ENCODE measurements at regions not wholly inside any gene's neighbourhood (a gene's known extent, or its start where the extent isn't known, plus 50 kb on each side); places are given as distances from the start of the nearest gene placed in this dataset.

DNA sequence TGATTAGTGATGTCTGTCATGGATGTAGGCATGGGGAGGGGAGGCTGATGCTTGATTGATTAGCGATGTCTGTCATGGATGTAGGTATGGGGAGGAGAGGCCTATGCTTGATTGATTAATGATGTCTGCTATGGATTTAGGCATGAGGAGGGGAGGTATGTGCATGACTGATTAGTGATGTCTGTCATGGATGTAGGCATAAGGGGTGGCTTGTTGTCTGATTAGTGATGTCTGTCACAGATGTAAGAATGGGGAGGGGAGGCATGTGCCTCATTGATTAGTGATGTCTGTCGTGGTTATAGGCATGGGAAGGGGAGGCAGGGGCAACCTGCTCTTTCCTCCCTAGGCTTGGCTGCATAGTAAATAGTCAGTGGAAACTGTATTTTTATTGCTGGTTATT, 409.4 kb downstream of the HAPSTR1 start:
- Histone ChIP-seq H3K79me2 (ENCODE audit: control insufficient read depth, insufficient read depth, low read length) (no peaks in the 10 kb centered on the region), H3K4me3 (replicated peaks in 1 of 3; ENCODE audit: insufficient read depth in 1 of 3, low read depth in 1 of 3, low read length in 3 of 3) (no peak overlapping the region), H3K27me3 (ENCODE audit: control insufficient read depth in 2 of 2, insufficient read depth in 2 of 2, low read length in 2 of 2) (no peaks in the 10 kb centered on the region), H3K36me3 (ENCODE audit: control insufficient read depth in 2 of 2, extremely low read depth in 1 of 2, insufficient read depth in 2 of 2, low read length in 2 of 2) (no peaks in the 10 kb centered on the region), H3K4me2 (ENCODE audit: insufficient read depth, low read length) (no peak overlapping the region), H2AFZ (ENCODE audit: low read depth, low read length) (no peak overlapping the region), H3K27ac (ENCODE audit: insufficient read depth, low read depth, low read length) (no peak overlapping the region), H4K20me1 (replicated peaks; ENCODE audit: control insufficient read depth, extremely low read depth, insufficient read depth, low read length) (no peaks in the 10 kb centered on the region), H3K9ac (replicated peaks; ENCODE audit: extremely low read depth, insufficient read depth, low read length) (no peak overlapping the region), H3K9me1 (replicated peaks; ENCODE audit: control insufficient read depth, extremely low read depth, insufficient read depth, low read length) (no peaks in the 10 kb centered on the region), H3K9me3 (replicated peaks; ENCODE audit: control insufficient read depth, insufficient read depth, low read length) (peaks cover 4% of the 10 kb centered on the region), H3K4me1 (ENCODE audit: control insufficient read depth, extremely low read depth, insufficient read depth, low read length) (no peaks in the 10 kb centered on the region)
- no TSS peak for BruUV-seq (replicated peaks)
- ChIA-PET CTCF (no interaction called here), POLR2A (no interaction called here)
- FAIRE-seq: no peak
- DNase-seq (ENCODE audit: low read depth, low spot score): no peak
- intact Hi-C loops (cut with micrococcal nuclease) (no loop called here), dilution Hi-C loops (cut with MboI; ENCODE audit: extremely low pct_ligation_motif_present, low sequenced_read_pairs) (no loop called here)
- no peak for TF ChIP-seq POLR2AphosphoS5 (IDR thresholded peaks at IDR 0.05; ENCODE audit: insufficient read depth, low read depth, low read length)
- TF ChIP-seq POLR2A (IDR thresholded peaks at IDR 0.05; ENCODE audit: low read depth, low read length): no peak
- no peak for TF ChIP-seq EZH2 (IDR thresholded peaks at IDR 0.05; ENCODE audit: borderline replicate concordance, low read depth, low read length, severe bottlenecking)
- TF ChIP-seq, protein P1, sequence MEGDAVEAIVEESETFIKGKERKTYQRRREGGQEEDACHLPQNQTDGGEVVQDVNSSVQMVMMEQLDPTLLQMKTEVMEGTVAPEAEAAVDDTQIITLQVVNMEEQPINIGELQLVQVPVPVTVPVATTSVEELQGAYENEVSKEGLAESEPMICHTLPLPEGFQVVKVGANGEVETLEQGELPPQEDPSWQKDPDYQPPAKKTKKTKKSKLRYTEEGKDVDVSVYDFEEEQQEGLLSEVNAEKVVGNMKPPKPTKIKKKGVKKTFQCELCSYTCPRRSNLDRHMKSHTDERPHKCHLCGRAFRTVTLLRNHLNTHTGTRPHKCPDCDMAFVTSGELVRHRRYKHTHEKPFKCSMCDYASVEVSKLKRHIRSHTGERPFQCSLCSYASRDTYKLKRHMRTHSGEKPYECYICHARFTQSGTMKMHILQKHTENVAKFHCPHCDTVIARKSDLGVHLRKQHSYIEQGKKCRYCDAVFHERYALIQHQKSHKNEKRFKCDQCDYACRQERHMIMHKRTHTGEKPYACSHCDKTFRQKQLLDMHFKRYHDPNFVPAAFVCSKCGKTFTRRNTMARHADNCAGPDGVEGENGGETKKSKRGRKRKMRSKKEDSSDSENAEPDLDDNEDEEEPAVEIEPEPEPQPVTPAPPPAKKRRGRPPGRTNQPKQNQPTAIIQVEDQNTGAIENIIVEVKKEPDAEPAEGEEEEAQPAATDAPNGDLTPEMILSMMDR (IDR thresholded peaks at IDR 0.05; ENCODE audit: extremely low read depth in 1 of 2, insufficient read depth in 1 of 2, low read depth in 1 of 2, low read length in 2 of 2): no peak
- TF ChIP-seq FOS (IDR thresholded peaks at IDR 0.05; ENCODE audit: borderline replicate concordance, insufficient read depth, low read length): no peak
- no peak for TF ChIP-seq GATA2 (IDR thresholded peaks at IDR 0.05; ENCODE audit: insufficient read depth, insufficient read length, low read depth, low read length)
- no peak for TF ChIP-seq JUN (IDR thresholded peaks at IDR 0.05; ENCODE audit: borderline replicate concordance, insufficient read depth, insufficient read length, low read depth)
- TF ChIP-seq MYC (IDR thresholded peaks at IDR 0.05; ENCODE audit: low read depth, low read length): no peak
- TF ChIP-seq, protein P2, sequence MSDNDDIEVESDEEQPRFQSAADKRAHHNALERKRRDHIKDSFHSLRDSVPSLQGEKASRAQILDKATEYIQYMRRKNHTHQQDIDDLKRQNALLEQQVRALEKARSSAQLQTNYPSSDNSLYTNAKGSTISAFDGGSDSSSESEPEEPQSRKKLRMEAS (IDR thresholded peaks at IDR 0.05; ENCODE audit: insufficient read depth, insufficient read length): no peak
